T-helper 1 cell treated with Interleukin-12 subunit alpha and Interleukin-12 subunit beta and Interleukin-4 antibody, amounts not matched to agents 30 μg/mL and 1 μg/mL, for 36 hours (primary cell): ENCODE measurements at regions not wholly inside any gene's neighbourhood (a gene's known extent, or its start where the extent isn't known, plus 50 kb on each side); places are given as distances from the start of the nearest gene placed in this dataset.
A peak's percentile ranks its signal among the peaks of the same experiment; 100 is the strongest.
"Not testable (repeated sequence)": the region's sequence is repeated elsewhere in the genome, so short reads cannot be mapped to it uniquely, and the experiment has no call there.

Source experiments
- H3K27ac Mint-ChIP-seq: one replicate; pipeline ENCODE4 v1.8.0; 2021; ENCODE audit warnings: mild to moderate bottlenecking, mixed read lengths
- H3K27me3 Mint-ChIP-seq: one replicate; pipeline ENCODE4 v1.8.0; 2021; ENCODE audit warnings: low read depth, mixed read lengths
- H3K36me3 Mint-ChIP-seq: one replicate; pipeline ENCODE4 v1.8.0; 2021; ENCODE audit warnings: low read depth, mixed read lengths
- H3K4me1 Mint-ChIP-seq: one replicate; pipeline ENCODE4 v1.8.0; 2021; ENCODE audit warnings: low read depth, mixed read lengths
- H3K4me3 Mint-ChIP-seq: one replicate; pipeline ENCODE4 v1.8.0; 2021; ENCODE audit warnings: mild to moderate bottlenecking, moderate library complexity, mixed read lengths
- H3K9me3 Mint-ChIP-seq: one replicate; pipeline ENCODE4 v1.8.0; 2021; ENCODE audit warnings: mixed read lengths

- no peak overlapping the region for H3K27ac Mint-ChIP-seq
- H3K4me3 Mint-ChIP-seq = no peak overlapping the region
- H3K36me3 Mint-ChIP-seq = peaks cover 1% of the 10 kb centered on the region
- H3K27me3 Mint-ChIP-seq = peaks cover 8% of the 10 kb centered on the region
- H3K9me3 Mint-ChIP-seq = peaks cover 8% of the 10 kb centered on the region
- peaks cover 27% of the 10 kb centered on the region for H3K4me1 Mint-ChIP-seq
Measured at GRCh38 chr15:31221936-31222515, 104.6 kb upstream of the KLF13 start.

GRCh38 chr15:31222773-31223341 lies 103.8 kb upstream of the KLF13 start:
- H3K4me3 Mint-ChIP-seq = no peak overlapping the region
- peak overlapping the region; percentile 55 for H3K27ac Mint-ChIP-seq
- peaks cover 22% of the 10 kb centered on the region for H3K4me1 Mint-ChIP-seq
- peaks cover 8% of the 10 kb centered on the region for H3K9me3 Mint-ChIP-seq
- H3K27me3 Mint-ChIP-seq = peaks cover 8% of the 10 kb centered on the region
- H3K36me3 Mint-ChIP-seq = peaks cover 1% of the 10 kb centered on the region

- peaks cover 1% of the 10 kb centered on the region for H3K36me3 Mint-ChIP-seq
- no peak overlapping the region for H3K4me3 Mint-ChIP-seq
- H3K27me3 Mint-ChIP-seq = peaks cover 13% of the 10 kb centered on the region
- H3K4me1 Mint-ChIP-seq = peaks cover 14% of the 10 kb centered on the region
- peaks cover 8% of the 10 kb centered on the region for H3K9me3 Mint-ChIP-seq
- no peak overlapping the region for H3K27ac Mint-ChIP-seq
Measured at GRCh38 chr15:31223478-31224350, 102.9 kb upstream of the KLF13 start.

GRCh38 chr15:31224661-31225060 lies 102.0 kb upstream of the KLF13 start:
- peaks cover 13% of the 10 kb centered on the region for H3K27me3 Mint-ChIP-seq
- H3K4me3 Mint-ChIP-seq, H3K9me3 Mint-ChIP-seq, H3K27ac Mint-ChIP-seq, H3K36me3 Mint-ChIP-seq: not testable (repeated sequence)
- peaks cover 17% of the 10 kb centered on the region for H3K4me1 Mint-ChIP-seq

GRCh38 chr15:31225356-31225955 lies 101.2 kb upstream of the KLF13 start:
- no peak overlapping the region for H3K27ac Mint-ChIP-seq
- H3K4me3 Mint-ChIP-seq = no peak overlapping the region
- H3K27me3 Mint-ChIP-seq = peaks cover 13% of the 10 kb centered on the region
- peaks cover 1% of the 10 kb centered on the region for H3K36me3 Mint-ChIP-seq
- peaks cover 17% of the 10 kb centered on the region for H3K4me1 Mint-ChIP-seq
- H3K9me3 Mint-ChIP-seq = peaks cover 8% of the 10 kb centered on the region

GRCh38 chr15:31226021-31226420 lies 100.6 kb upstream of the KLF13 start:
- no peak overlapping the region for H3K4me3 Mint-ChIP-seq
- peaks cover 13% of the 10 kb centered on the region for H3K27me3 Mint-ChIP-seq
- peaks cover 8% of the 10 kb centered on the region for H3K9me3 Mint-ChIP-seq
- H3K4me1 Mint-ChIP-seq = peaks cover 17% of the 10 kb centered on the region
- H3K36me3 Mint-ChIP-seq = peaks cover 1% of the 10 kb centered on the region
- no peak overlapping the region for H3K27ac Mint-ChIP-seq

GRCh38 chr15:31227235-31227634 lies 99.4 kb upstream of the KLF13 start:
- H3K27ac Mint-ChIP-seq = no peak overlapping the region
- peaks cover 1% of the 10 kb centered on the region for H3K36me3 Mint-ChIP-seq
- peaks cover 11% of the 10 kb centered on the region for H3K9me3 Mint-ChIP-seq
- no peak overlapping the region for H3K4me3 Mint-ChIP-seq
- H3K4me1 Mint-ChIP-seq = peaks cover 20% of the 10 kb centered on the region
- peaks cover 13% of the 10 kb centered on the region for H3K27me3 Mint-ChIP-seq

GRCh38 chr15:31228011-31228484 lies 98.6 kb upstream of the KLF13 start:
- Mint-ChIP-seq H3K27ac (no peak overlapping the region), H3K4me3 (no peak overlapping the region), H3K27me3 (peaks cover 10% of the 10 kb centered on the region), H3K4me1 (peaks cover 16% of the 10 kb centered on the region), H3K36me3 (peaks cover 1% of the 10 kb centered on the region), H3K9me3 (peaks cover 11% of the 10 kb centered on the region)

GRCh38 chr15:31228980-31229826 lies 97.4 kb upstream of the KLF13 start:
- H3K27ac Mint-ChIP-seq = peak overlapping the region; percentile 20

GRCh38 chr15:31230630-31231485 lies 95.8 kb upstream of the KLF13 start:
- H3K27ac Mint-ChIP-seq = no peak overlapping the region
- no peak overlapping the region for H3K4me3 Mint-ChIP-seq

More at GRCh38 chr15:31228980-31229826, 97.4 kb upstream of the KLF13 start:
- Mint-ChIP-seq H3K4me1 (peaks cover 14% of the 10 kb centered on the region), H3K4me3 (no peak overlapping the region), H3K36me3 (peaks cover 1% of the 10 kb centered on the region), H3K27me3 (peaks cover 19% of the 10 kb centered on the region), H3K9me3 (peaks cover 11% of the 10 kb centered on the region)

GRCh38 chr15:31234815-31235214 lies 91.8 kb upstream of the KLF13 start:
- H3K27me3 Mint-ChIP-seq = peaks cover 12% of the 10 kb centered on the region
- no peak overlapping the region for H3K27ac Mint-ChIP-seq
- peaks cover 3% of the 10 kb centered on the region for H3K9me3 Mint-ChIP-seq
- H3K36me3 Mint-ChIP-seq = no peaks in the 10 kb centered on the region
- H3K4me3 Mint-ChIP-seq = no peak overlapping the region
- H3K4me1 Mint-ChIP-seq = peaks cover 24% of the 10 kb centered on the region

More at GRCh38 chr15:31230630-31231485, 95.8 kb upstream of the KLF13 start:
- H3K27me3 Mint-ChIP-seq = peaks cover 16% of the 10 kb centered on the region
- H3K9me3 Mint-ChIP-seq = peaks cover 9% of the 10 kb centered on the region
- H3K4me1 Mint-ChIP-seq = peaks cover 11% of the 10 kb centered on the region
- peaks cover 1% of the 10 kb centered on the region for H3K36me3 Mint-ChIP-seq

- no peak overlapping the region for H3K4me3 Mint-ChIP-seq
- peaks cover 3% of the 10 kb centered on the region for H3K9me3 Mint-ChIP-seq
- H3K27ac Mint-ChIP-seq = no peak overlapping the region
Measured at GRCh38 chr15:31235311-31236183, 91.1 kb upstream of the KLF13 start.

More at GRCh38 chr15:31235311-31236183, 91.1 kb upstream of the KLF13 start:
- H3K27me3 Mint-ChIP-seq = peaks cover 12% of the 10 kb centered on the region
- peaks cover 24% of the 10 kb centered on the region for H3K4me1 Mint-ChIP-seq
- no peaks in the 10 kb centered on the region for H3K36me3 Mint-ChIP-seq
